HEK293 (cell line): ENCODE measurements at regions not wholly inside any gene's neighbourhood (a gene's known extent, or its start where the extent isn't known, plus 50 kb on each side); places are given as distances from the start of the nearest gene placed in this dataset.

Experiments
- CTCF ChIA-PET: fragments of 350-600 bp; formaldehyde crosslinking; extraction: SDS; loops from one replicate; lab custom pipeline; 2021; ENCODE audit warnings: antibody characterized with exemption; lab: Yijun Ruan, JAX
- POLR2A ChIA-PET: fragments of 300-600 bp; formaldehyde crosslinking; extraction: SDS; loops from one replicate; lab custom pipeline; 2020; ENCODE audit warnings: antibody characterized with exemption, inconsistent platforms; lab: Yijun Ruan, JAX
- H3K27ac ChIP-seq: fragments of 200-500 bp; sonication (Bioruptor generic); 2 replicates; pipeline ENCODE4 v1.5.1; 2014; ENCODE audit warnings: low read depth, low read length, control low read depth, inconsistent platforms; ENCODE audit errors: extremely low read depth
- H3K36me3 ChIP-seq, 2 experiments: fragments of 200-500 bp in 1 of 2; sonication (Bioruptor generic) in 1 of 2; 1 replicate in 1 of 2; 2 replicates in 1 of 2; pipeline ENCODE4 v1.5.1; 2014 to 2017; ENCODE audit warnings: inconsistent platforms in 2 of 2, low read length in 2 of 2; ENCODE audit not compliant: control insufficient read depth in 2 of 2, insufficient read depth in 1 of 2
- H3K4me1 ChIP-seq: fragments of 200-500 bp; sonication (Bioruptor generic); 2 replicates; pipeline ENCODE4 v1.5.1; 2014; ENCODE audit warnings: mild to moderate bottlenecking, low read length, inconsistent platforms; ENCODE audit not compliant: control insufficient read depth, insufficient read depth
- H3K4me3 ChIP-seq: 2 replicates; pipeline ENCODE4 v1.5.1; 2011; ENCODE audit warnings: low read depth, mild to moderate bottlenecking, control low read depth, low read length, moderate library complexity
- H3K9me3 ChIP-seq: fragments of 200-500 bp; sonication (Bioruptor generic); 2 replicates; pipeline ENCODE4 v1.5.1; 2014; ENCODE audit warnings: low read depth, low read length, inconsistent platforms; ENCODE audit not compliant: control insufficient read depth, insufficient read depth
- HOXC10 ChIP-seq: sonication (generic); formaldehyde crosslinking; IDR thresholded peaks from 2 replicates; pipeline ENCODE4 v1.8.1; 2023; ENCODE audit warnings: mild to moderate bottlenecking, missing genetic modification reagents
- KLF16 ChIP-seq: fragments of 450-650 bp; formaldehyde crosslinking; IDR thresholded peaks from 2 replicates; pipeline ENCODE4 v1.5.1; 2017; ENCODE audit warnings: missing biosample characterization, missing genetic modification characterization
- SP7 ChIP-seq: fragments of 450-650 bp; formaldehyde crosslinking; IDR thresholded peaks from 2 replicates; pipeline ENCODE4 v1.5.1; 2016; ENCODE audit warnings: missing biosample characterization, missing genetic modification characterization
- TRIM28 ChIP-seq: IDR thresholded peaks from 2 replicates; pipeline ENCODE4 v1.6.1; 2011; ENCODE audit warnings: low read length, control low read depth, borderline replicate concordance
- ZBTB17 ChIP-seq: fragments of 450-650 bp; formaldehyde crosslinking; IDR thresholded peaks from 2 replicates; pipeline ENCODE4 v1.5.1; 2016; ENCODE audit warnings: missing biosample characterization, missing genetic modification characterization
- ZNF121 ChIP-seq: fragments of 450-650 bp; formaldehyde crosslinking; IDR thresholded peaks from 2 replicates; pipeline ENCODE4 v1.5.1; 2016; ENCODE audit warnings: missing biosample characterization, missing genetic modification characterization
- ZNF155 ChIP-seq: fragments of 450-650 bp; formaldehyde crosslinking; IDR thresholded peaks from 2 replicates; pipeline ENCODE4 v1.5.1; 2016; ENCODE audit warnings: missing biosample characterization, missing genetic modification characterization
- ZNF211 ChIP-seq: fragments of 450-650 bp; formaldehyde crosslinking; IDR thresholded peaks from 2 replicates; pipeline ENCODE4 v1.5.1; 2016; ENCODE audit warnings: low read depth, missing biosample characterization, missing genetic modification characterization
- ZNF221 ChIP-seq: fragments of 450-650 bp; formaldehyde crosslinking; IDR thresholded peaks from 2 replicates; pipeline ENCODE4 v1.5.1; 2017; ENCODE audit warnings: missing biosample characterization, missing genetic modification characterization, borderline replicate concordance
- ZNF416 ChIP-seq: fragments of 450-650 bp; formaldehyde crosslinking; IDR thresholded peaks from 2 replicates; pipeline ENCODE4 v1.5.1; 2016; ENCODE audit warnings: missing biosample characterization, missing genetic modification characterization
- ZNF426 ChIP-seq: fragments of 450-650 bp; formaldehyde crosslinking; IDR thresholded peaks from 2 replicates; pipeline ENCODE4 v1.5.1; 2017; ENCODE audit warnings: missing biosample characterization, missing genetic modification characterization, mild to moderate bottlenecking, inconsistent platforms, moderate library complexity
- ZNF544 ChIP-seq: fragments of 450-650 bp; formaldehyde crosslinking; IDR thresholded peaks from 2 replicates; pipeline ENCODE4 v1.5.0; 2017; ENCODE audit warnings: missing biosample characterization, missing genetic modification characterization
- ZNF555 ChIP-seq: fragments of 450-650 bp; formaldehyde crosslinking; conservative IDR thresholded peaks from 2 replicates; pipeline ENCODE4 v1.5.1; 2017; ENCODE audit warnings: missing biosample characterization, mild to moderate bottlenecking, missing genetic modification characterization, inconsistent platforms
- ZNF558 ChIP-seq: fragments of 450-650 bp; formaldehyde crosslinking; IDR thresholded peaks from 2 replicates; pipeline ENCODE4 v1.5.1; 2016; ENCODE audit warnings: missing biosample characterization, missing genetic modification characterization
- ZNF621 ChIP-seq: fragments of 450-650 bp; formaldehyde crosslinking; IDR thresholded peaks from 2 replicates; pipeline ENCODE4 v1.5.1; 2017; ENCODE audit warnings: missing biosample characterization, missing genetic modification characterization
- ZNF654 ChIP-seq: fragments of 450-650 bp; formaldehyde crosslinking; IDR thresholded peaks from 2 replicates; pipeline ENCODE4 v1.5.1; 2016; ENCODE audit warnings: low read depth, missing biosample characterization, missing genetic modification characterization
- ZNF677 ChIP-seq: fragments of 450-650 bp; IDR thresholded peaks from 2 replicates; pipeline ENCODE4 v1.5.0; 2018; ENCODE audit warnings: missing biosample characterization, mild to moderate bottlenecking, missing genetic modification characterization, moderate library complexity
- ZSCAN23 ChIP-seq: fragments of 450-650 bp; formaldehyde crosslinking; IDR thresholded peaks from 2 replicates; pipeline ENCODE4 v1.5.1; 2016; ENCODE audit warnings: missing biosample characterization, missing genetic modification characterization
- TF ChIP-seq, protein P1 (sequence below): fragments of 450-650 bp; formaldehyde crosslinking; IDR thresholded peaks from 2 replicates; pipeline ENCODE4 v1.5.1; 2016; ENCODE audit warnings: missing biosample characterization, missing genetic modification characterization
- TF ChIP-seq, protein P2 (sequence below): fragments of 450-650 bp; formaldehyde crosslinking; IDR thresholded peaks from 2 replicates; pipeline ENCODE4 v1.5.1; 2016; ENCODE audit warnings: missing biosample characterization, missing genetic modification characterization, low read depth

DNA sequence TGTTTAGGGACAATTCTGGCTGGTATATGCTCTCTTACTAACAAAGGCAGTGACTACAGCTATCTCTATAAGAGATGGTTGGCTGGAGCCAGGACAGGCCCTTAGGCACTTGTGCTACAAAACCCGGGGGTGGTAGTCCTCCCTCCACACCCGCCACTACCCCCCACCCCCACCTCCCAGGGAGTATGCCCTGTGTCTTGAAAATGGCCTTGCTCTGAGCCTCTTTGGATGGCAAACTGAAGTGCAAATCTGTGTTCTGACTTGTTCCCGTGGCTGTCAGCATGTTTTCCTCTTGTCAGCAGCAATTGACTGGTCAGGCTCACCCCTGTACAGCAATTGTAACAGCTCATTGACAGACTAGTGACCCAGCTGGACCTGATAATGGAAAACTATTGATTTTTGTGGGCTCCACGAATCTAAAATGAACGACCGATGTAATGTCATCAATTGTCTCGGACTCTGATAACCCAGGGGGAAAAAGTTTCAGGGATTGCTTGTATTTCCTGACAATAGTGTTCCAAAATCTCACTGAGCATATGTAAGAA lies 139.4 kb upstream of the BARHL2 start:
- POLR2A ChIA-PET = no interaction called here
- Histone ChIP-seq H3K36me3 (no peaks in the 10 kb centered on the region), H3K9me3 (no peaks in the 10 kb centered on the region), H3K27ac (no peak overlapping the region), H3K4me3 (no peak overlapping the region), H3K4me1 (no peaks in the 10 kb centered on the region)
- TF ChIP-seq ZNF211 (tag by site-specific recombination) = no peak
- CTCF ChIA-PET = interaction anchor here (0.6 to 1.9 kb wide), 3 partner anchors 76 to 310 kb away, joined by 3 to 5 read pairs (median 4); no protein-coding TSS in a partner anchor

DNA sequence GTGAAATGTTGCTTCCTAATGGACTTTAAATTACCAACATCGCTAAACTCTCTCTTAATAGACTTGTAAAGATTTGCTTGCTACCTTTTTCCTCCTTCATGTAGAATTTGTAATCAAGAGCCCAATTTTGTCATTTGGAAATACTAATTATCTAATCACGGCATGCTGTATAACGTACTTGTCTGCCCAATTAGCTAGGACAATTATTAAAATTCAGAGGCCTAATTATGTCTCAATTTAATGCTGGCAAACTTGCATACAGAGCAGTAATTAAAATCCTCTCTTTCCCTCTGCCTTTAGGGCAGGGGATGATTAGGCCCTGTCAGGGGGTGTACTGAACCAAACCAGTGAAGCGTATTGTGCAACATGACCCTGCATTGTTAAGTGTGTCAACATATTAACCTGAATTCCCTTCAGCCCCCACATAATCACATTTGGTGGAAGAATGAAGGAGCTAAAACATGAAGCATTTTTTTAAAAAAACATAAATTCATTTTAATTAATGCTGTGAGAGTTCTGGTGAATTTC lies 137.4 kb upstream of the BARHL2 start:
- TF ChIP-seq ZNF416 (tag by site-specific recombination) = no peak
- TF ChIP-seq ZNF654 (tag by site-specific recombination) = no peak
- TF ChIP-seq KLF16 (tag by site-specific recombination) = no peak
- no peak for TF ChIP-seq ZNF558 (tag by site-specific recombination)
- no peak for TF ChIP-seq ZNF121 (tag by site-specific recombination)
- TF ChIP-seq SP7 (tag by site-specific recombination) = no peak
- TF ChIP-seq ZNF426 (tag by site-specific recombination) = no peak
- TF ChIP-seq ZBTB17 (tag by site-specific recombination) = no peak
- no peak for TF ChIP-seq ZNF544 (tag by site-specific recombination)
- no peak for TF ChIP-seq ZSCAN23 (tag by site-specific recombination)
- no peak for TF ChIP-seq ZNF621 (tag by site-specific recombination)
- no peak for TF ChIP-seq ZNF677 (tag by site-specific recombination)
- TF ChIP-seq, protein P1, sequence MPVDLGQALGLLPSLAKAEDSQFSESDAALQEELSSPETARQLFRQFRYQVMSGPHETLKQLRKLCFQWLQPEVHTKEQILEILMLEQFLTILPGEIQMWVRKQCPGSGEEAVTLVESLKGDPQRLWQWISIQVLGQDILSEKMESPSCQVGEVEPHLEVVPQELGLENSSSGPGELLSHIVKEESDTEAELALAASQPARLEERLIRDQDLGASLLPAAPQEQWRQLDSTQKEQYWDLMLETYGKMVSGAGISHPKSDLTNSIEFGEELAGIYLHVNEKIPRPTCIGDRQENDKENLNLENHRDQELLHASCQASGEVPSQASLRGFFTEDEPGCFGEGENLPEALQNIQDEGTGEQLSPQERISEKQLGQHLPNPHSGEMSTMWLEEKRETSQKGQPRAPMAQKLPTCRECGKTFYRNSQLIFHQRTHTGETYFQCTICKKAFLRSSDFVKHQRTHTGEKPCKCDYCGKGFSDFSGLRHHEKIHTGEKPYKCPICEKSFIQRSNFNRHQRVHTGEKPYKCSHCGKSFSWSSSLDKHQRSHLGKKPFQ (tag by site-specific recombination) = no peak
- no peak for TF ChIP-seq ZNF221
- TF ChIP-seq HOXC10 = no peak
- no peak for TF ChIP-seq TRIM28
- H3K27ac ChIP-seq = no peak overlapping the region
- H3K4me3 ChIP-seq = no peak overlapping the region
- no peaks in the 10 kb centered on the region for H3K9me3 ChIP-seq
- no peaks in the 10 kb centered on the region for H3K36me3 ChIP-seq
- CTCF ChIA-PET = interaction anchor here (0.8 to 1.9 kb wide), 2 partner anchors 133 to 312 kb away, joined by 4 to 5 read pairs; no protein-coding TSS in a partner anchor
- POLR2A ChIA-PET = no interaction called here
- H3K4me1 ChIP-seq = no peaks in the 10 kb centered on the region

DNA sequence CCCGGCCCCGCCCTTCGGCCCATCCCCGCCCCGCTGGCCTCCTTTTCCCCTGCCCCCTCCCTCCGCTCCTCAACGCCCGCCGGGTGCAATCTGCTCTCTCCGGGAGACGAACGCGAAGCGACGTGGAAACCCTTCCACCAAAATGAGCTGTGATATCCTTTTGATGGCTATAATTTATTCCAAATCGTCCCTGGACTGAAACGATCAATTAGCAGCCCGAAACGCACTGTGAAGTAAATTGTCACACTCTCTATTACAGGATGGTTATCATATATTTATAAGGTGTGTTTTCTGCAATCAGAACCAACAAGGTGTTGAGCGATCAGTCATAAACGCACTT lies 134.6 kb upstream of the BARHL2 start:
- TF ChIP-seq ZNF555 (tag by site-specific recombination) (no peak), ZBTB17 (tag by site-specific recombination) (peak; percentile 26; the same call in 1 of the 2 replicates), ZNF621 (tag by site-specific recombination) (no peak), ZNF155 (tag by site-specific recombination) (no peak)
- TF ChIP-seq, protein P2, sequence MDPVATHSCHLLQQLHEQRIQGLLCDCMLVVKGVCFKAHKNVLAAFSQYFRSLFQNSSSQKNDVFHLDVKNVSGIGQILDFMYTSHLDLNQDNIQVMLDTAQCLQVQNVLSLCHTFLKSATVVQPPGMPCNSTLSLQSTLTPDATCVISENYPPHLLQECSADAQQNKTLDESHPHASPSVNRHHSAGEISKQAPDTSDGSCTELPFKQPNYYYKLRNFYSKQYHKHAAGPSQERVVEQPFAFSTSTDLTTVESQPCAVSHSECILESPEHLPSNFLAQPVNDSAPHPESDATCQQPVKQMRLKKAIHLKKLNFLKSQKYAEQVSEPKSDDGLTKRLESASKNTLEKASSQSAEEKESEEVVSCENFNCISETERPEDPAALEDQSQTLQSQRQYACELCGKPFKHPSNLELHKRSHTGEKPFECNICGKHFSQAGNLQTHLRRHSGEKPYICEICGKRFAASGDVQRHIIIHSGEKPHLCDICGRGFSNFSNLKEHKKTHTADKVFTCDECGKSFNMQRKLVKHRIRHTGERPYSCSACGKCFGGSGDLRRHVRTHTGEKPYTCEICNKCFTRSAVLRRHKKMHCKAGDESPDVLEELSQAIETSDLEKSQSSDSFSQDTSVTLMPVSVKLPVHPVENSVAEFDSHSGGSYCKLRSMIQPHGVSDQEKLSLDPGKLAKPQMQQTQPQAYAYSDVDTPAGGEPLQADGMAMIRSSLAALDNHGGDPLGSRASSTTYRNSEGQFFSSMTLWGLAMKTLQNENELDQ (tag by site-specific recombination) = no peak
- ChIA-PET POLR2A (interaction anchor here (0.6 to 1.1 kb wide), 6 partner anchors 8 to 1394 kb away, joined by 3 to 4 read pairs (median 3); partner anchors contain the start of genes LRRC8C and ZNF644), CTCF (interaction anchor here (0.5 to 2.0 kb wide), 6 partner anchors 19 to 585 kb away, joined by 3 to 11 read pairs (median 4); no protein-coding TSS in a partner anchor)
- Histone ChIP-seq H3K9me3 (no peaks in the 10 kb centered on the region), H3K4me3 (peak overlapping the region; percentile 31), H3K27ac (no peak overlapping the region), H3K36me3 (no peaks in the 10 kb centered on the region), H3K4me1 (no peaks in the 10 kb centered on the region)
